CD4-positive, alpha-beta T cell treated with Interleukin-4 for 4 hours (primary cell): ENCODE measurements at regions not wholly inside any gene's neighbourhood (a gene's known extent, or its start where the extent isn't known, plus 50 kb on each side); places are given as distances from the start of the nearest gene placed in this dataset.

ENCODE experiments used
- DNase-seq: peaks from one replicate; pipeline ENCODE4 v3.0.0-alpha.2; 2020

GRCh38 chr19:31718032-31718431, 368.8 kb upstream of the TSHZ3 start:
- no peak for DNase-seq

DNA sequence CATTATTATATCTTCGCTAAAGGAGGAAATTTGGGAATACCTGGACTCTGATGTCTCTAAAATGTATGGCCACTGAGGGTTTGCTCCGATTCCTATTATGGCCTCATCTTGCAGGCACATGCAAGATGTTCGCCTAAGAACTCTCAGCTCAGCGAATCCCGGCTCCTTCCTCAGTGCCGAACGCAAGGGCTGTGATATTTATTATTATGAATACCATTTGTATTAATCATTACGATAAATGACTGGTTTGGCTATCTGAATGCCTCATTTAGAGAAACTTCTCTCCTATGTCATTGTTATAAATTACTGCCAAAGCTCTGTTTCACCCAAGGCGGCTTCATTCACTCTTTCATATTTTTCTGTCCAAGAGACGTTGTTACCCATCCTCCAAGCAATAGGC, 369.7 kb upstream of the TSHZ3 start:
- no peak for DNase-seq

DNA sequence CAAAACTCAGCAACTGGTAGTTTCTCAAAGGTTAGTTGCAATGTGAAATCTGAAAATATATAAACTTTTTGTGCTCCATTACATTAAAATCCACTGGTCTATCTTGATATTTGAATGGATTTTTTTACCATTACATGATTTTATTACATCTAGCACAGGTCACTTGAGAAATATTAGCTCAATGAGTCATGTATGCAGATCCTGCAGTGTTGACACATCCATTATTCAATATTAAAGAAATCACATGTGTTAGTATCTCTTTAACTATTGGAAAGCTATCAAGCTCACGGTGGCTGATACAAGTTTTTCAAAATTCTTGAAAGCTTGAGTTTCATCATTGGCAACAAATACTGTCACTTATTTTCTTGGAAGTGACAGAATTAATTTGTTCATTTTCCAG, 373.9 kb upstream of the TSHZ3 start:
- DNase-seq: no peak

DNA sequence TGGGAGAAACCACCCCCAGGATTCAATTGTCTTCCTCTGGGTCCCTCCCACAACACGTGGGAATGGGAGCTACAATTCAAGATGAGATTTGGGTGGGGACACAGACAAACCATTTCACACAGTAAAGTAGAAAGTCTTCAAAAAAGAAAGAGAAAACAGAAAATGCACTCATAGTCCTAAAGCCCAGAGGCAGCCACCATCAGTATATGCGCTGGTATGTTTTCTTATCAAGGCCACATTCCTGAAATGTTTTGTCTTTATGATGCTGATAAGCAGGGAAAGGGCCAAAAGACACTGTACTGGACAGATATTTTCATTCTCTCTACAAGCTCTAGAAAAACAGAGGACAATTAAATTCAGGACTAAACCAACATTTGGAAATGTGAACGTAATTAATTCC, 375.8 kb upstream of the TSHZ3 start:
- DNase-seq: no peak

DNA sequence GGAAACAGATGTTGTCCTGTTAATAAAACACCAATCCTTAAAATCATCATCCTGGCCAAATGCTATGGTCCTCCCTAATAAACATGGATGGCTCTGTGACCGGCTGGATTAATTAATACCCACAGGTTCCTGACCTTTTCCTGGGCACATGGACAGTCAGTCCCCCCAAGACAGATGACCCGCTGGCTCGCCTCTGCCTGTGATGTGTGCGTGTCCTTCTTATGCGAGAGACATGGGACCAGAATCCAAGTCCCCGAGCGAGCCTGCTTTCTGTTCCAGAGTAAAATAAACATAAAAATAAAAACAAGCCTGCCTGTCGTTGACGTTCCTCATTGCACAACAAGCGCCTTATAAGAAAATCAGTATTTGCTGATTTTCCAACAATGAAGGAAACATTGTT, 378.3 kb upstream of the TSHZ3 start:
- no peak for DNase-seq

GRCh38 chr19:31730270-31730669, 381.0 kb upstream of the TSHZ3 start:
- no peak for DNase-seq

DNA sequence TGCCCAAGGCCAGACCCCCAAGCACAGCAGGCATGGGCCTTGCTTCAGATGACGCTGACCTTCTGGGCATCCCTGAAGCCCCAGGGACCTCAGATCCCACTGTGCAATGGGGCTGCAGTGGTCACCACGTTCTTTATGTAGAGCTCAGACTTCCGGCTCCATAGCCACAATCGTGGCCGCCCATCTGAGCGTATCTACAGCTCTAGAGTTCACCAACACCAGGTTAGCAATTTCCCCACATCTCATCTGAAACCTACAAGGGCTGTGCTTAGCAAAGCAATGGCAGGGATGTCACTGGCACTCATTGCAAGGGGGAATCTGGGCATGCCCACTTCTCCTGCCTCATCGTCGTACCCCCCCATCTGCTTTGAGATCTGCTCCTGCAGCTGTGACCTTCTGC, 384.4 kb upstream of the TSHZ3 start:
- DNase-seq: no peak

DNA sequence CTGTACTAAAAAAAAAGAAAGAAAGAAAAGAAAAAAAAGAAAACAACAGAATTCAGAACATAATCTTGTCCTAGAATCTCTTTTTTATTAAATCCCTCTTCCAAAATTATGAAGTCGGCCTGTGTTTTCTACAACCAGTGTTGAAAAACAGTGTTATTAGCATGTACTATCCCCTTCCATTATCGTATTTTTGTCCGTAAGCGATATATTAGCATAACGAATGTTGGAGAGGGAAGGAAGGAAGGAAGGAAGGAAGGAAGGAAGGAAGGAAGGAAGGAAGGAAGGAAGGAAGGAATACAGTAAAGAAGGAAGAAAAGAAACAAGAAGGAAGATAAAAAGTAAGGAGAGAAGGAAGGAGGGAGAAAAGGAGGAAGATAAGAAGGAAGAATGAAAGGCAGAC, 393.0 kb upstream of the TSHZ3 start:
- no peak for DNase-seq

- DNase-seq: no peak
These were observed 396.5 kb upstream of the TSHZ3 start for GRCh38 chr19:31745731-31746130.

DNA sequence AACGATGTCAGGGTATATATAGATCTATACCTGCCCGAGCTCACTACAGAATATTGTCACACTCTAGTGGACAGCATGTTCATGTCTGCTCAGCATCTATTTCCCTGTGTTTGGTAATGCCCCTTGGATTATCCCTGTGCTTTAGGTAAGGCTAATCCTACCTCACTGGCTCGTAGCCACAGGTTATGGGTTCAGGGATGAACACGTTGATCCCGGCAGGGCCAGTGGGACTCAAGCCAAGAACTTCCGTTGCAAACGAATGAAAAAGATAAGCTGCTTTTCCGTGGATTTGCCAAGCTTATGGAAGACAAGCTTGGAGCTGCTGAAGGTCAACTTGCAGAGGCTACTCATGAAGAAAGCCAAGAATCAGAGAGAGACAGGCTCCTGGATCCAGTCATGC, 400.0 kb upstream of the TSHZ3 start:
- DNase-seq: no peak

GRCh38 chr19:31759359-31759758, 410.1 kb upstream of the TSHZ3 start:
- no peak for DNase-seq

DNA sequence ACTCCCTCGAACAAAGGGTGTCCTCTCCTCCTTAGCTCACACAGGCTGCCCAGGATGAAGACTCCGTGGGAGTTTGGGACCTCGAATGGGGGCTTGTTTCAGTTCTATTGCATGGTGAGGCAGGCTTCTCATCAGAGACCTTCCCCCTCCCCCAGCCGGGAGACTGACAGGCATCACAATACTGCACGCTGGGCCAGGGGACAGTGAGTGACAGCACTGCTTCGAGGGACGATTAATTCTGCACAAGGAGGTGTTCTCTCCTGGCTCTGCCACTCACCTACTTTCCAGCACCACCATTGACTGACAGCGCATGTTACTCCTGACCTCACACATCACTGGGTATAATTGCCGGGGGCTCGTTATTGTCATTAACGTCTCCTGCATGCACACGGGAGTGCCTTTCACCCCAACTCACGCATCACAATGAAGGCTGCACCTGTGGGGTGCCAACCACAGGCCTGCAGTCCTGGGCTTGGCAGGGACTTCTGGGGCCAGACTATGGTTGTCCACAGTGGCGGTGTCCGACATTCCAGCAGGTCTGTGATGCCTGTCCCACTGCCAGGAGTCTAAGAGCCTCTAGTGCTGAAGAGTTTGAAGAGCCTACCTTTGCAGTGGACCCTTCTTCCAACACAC, 412.2 kb upstream of the TSHZ3 start:
- DNase-seq: no peak

DNA sequence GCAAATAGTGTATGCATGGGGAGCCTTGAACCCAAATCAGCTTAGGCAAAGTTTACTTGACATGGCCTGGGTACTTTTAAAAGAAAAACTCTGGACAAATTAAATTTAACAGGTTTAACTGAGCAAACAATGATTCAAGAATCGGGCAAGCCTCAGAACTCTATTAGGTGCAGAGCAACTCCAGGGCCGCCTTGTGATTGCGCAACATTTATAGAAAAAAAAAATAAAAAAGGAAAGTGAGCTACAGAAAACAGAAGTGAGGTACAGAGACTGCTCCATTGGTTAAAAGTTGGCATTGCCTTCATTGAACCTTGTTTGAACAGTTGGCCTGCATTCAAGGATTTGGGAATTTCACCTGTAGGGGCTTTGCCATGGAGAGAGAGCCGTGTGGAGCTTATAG, 421.0 kb upstream of the TSHZ3 start:
- no peak for DNase-seq

DNA sequence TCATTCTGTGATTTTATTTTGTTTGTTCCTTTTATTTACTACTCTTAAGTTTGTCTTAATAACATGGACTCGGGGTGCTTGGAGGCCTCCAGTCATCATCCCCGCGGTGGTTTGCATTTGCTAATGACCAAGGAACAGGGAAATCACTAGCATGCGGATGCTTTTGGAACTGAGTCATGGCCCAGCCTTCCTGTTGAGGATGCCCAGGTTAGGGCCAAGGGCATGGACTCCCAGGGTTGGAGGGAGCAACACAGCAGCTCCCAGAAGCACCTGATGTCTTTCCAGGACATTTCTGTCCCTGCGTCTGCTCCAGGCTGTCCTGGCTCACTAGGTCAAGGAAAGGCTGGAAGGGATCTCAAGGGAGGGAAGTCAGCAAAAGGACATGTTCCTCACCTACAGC, 423.7 kb upstream of the TSHZ3 start:
- DNase-seq: no peak

- DNase-seq: no peak
These were observed 432.3 kb upstream of the TSHZ3 start for GRCh38 chr19:31781542-31781941.

DNA sequence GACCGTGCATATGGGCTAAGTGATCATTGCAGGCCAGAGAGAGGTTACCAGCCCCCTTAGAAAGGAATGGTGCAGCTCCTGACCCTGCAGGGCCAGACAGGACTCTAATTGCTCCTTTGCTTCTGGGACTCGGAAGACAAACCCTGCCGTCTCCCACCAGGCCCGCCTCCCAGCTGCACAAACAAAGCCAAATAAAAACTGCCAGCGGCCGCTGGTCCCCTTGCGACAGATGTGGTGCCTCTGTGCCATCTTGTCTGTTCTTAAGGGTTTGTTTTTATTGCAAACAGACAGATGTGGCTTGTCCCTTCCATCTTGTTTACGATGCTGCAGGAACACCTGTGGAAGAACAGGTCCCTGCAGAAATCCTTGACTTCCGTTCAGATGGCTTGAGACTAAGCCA, 434.4 kb upstream of the TSHZ3 start:
- DNase-seq: no peak

DNA sequence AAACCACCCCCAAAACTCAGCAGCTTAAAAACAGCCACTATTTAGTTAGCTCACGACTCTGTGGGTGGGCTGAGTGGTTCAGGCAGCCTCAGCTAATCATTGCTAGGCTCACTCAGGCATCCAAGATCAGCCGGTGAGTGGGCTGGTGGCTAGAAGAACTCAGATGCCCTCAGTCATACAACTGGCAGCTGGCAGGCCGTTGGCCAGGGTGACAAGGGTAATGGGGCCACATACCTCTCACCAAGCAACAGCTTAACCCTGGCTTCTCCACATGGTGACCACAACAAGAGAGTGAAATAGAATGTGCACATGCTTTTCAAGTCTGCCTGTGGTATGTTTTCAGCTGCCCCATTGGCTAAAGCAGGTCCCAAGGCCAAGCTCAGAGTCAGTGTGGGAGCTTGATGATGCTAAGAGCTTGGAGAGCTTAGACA, 435.4 kb upstream of the TSHZ3 start:
- no peak for DNase-seq

DNA sequence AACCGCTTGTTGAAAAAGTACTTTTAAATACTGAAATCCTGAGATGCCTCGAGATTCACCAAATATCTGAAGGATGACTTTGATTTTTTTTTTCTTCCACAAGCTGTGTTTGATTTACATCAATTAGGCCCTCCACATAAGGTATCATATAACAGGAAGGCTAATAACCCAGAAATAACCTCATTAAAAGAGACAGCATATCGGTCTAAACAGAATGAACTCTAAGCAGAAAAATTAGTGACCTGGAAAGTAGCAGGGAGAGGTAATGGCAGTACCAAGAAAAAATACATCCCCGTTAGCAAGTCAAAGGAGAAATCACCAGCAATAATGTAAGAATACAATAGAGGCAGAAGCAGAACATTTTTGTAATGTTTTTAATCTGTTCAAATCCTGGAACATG, 452.4 kb upstream of the TSHZ3 start:
- DNase-seq: no peak

DNA sequence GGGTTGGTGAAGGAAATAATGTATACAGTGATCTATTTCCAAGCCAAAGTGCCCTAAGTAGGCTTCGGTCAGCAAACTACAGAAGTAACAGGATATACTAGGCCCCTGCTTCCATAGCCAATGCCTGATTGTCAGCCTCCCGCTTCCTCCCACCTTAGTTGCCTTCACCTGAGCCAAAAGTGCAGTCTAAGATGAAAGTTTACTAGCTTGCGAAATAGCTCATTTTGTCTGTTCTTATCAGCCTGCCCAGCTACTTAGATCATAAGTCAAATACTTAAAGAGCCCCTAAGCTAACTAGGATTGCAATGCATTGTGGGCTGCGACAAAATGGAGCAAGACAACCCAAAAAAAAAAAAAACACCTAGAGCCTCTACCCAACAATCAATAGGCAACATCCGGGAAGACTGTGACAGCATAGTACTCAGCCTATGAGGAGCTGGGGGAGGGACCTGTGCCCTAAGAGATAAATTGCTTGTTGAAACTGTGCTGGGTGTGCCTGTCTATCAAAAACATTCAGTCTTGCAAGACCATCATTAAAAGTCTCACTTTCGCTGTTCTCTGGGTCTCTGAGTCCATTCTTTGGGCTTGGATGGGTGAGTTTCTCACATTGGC, 454.7 kb upstream of the TSHZ3 start:
- no peak for DNase-seq

- no peak for DNase-seq
These were observed 455.4 kb upstream of the TSHZ3 start for GRCh38 chr19:31804668-31805067.

GRCh38 chr19:31810536-31811109, 461.4 kb upstream of the TSHZ3 start:
- no peak for DNase-seq

DNA sequence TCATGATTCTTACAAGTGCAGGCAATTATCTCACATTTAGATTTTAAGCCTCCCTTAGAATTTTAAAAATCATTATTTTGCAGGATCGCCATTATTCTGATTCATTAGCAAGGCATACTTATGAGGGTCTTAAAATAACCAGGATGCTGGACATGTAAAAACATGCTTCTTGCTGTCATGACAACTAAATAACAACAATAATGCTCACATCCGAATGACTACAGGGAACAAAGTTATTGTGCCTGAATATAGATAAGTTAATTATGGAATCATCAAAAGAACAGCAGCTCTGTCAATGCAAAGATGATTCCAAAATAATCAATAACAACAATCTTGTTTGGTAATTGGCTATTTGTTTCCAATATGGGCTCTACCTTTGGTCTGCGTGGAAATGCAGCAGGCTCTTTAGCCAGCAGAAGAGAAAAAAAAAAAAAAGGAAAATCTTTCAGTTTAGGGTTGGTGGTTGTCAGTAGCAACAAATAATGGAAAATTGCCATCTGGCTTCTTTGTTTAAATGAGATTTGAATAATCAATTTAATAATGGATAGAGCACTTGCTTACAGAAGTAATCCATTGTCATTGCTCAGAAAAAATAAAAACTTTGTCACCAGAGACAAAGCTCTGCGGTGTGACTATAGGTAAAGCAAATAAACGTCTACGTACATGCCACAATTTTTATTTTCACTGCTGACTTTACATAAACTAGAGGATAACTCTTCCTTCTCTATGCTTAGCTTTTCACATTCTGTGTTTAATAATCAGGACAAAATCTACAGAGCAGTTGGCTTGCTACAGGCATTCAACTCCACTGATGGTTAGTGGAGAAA, 468.9 kb upstream of the TSHZ3 start:
- no peak for DNase-seq

DNA sequence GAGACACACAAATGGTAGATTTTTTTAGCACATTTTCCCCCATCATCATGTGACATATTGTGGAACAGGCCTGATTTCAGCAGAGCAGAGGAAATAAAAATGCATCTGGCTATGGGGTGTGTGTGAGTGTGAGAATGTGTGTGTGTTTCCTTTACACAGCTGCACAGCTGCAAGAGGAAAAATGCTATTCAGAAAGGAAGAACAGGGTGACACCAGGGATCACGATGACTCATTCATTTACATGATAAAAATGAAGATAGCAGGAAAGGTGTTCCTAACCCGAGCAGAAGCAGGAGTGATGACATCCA, 469.5 kb upstream of the TSHZ3 start:
- no peak for DNase-seq

- no peak for DNase-seq
These were observed 470.6 kb upstream of the TSHZ3 start for GRCh38 chr19:31819837-31820236.
